ENCODE measurements at regions not wholly inside any gene's neighbourhood (a gene's known extent, or its start where the extent isn't known, plus 50 kb on each side); places are given as distances from the start of the nearest gene placed in this dataset.
A peak's percentile ranks its signal among the peaks of the same experiment; 100 is the strongest.

GRCh38 chr12:125677829-125678228, 612.6 kb downstream of the AACS start:
- Histone ChIP-seq H3K4me1 (replicated peaks in 1 of 4; ENCODE audit: control insufficient read depth in 3 of 4, insufficient read depth in 4 of 4, low read length in 3 of 4) (no peaks in the 10 kb centered on the region), H4K20me1 (replicated peaks in 1 of 2; ENCODE audit: control insufficient read depth in 1 of 2, insufficient read depth in 2 of 2, low read length in 2 of 2) (peaks cover 0 to 11% of the 10 kb centered on the region in 2 experiments), H3K27ac (ENCODE audit: low read depth, low read length) (no peak overlapping the region), H4K91ac (replicated peaks; ENCODE audit: insufficient read length, low read length) (no peak overlapping the region), H3K9ac (replicated peaks in 1 of 4; ENCODE audit: extremely low read depth in 1 of 4, low read depth in 3 of 4, low read length in 3 of 4) (no peak overlapping the region), H3K4me3 (ENCODE audit: extremely low read depth in 1 of 4, insufficient read depth in 2 of 4, low read depth in 3 of 4, low read length in 4 of 4) (no peak overlapping the region), H3K9me3 (ENCODE audit: insufficient read depth in 2 of 2, low read depth in 1 of 2, low read length in 1 of 2) (no peaks in the 10 kb centered on the region), H3K14ac (ENCODE audit: insufficient read length) (no peak overlapping the region), H3K79me1 (ENCODE audit: low read depth, low read length) (no peaks in the 10 kb centered on the region), H3K18ac (ENCODE audit: extremely low read depth, low read length) (no peak overlapping the region), H3K23ac (ENCODE audit: insufficient read length) (no peak overlapping the region), H3K27me3 (replicated peaks in 1 of 4; ENCODE audit: control insufficient read depth in 3 of 4, extremely low read depth in 1 of 4, insufficient read depth in 3 of 4, low read length in 3 of 4) (no peaks in the 10 kb centered on the region; a peak in 1 of 7 replicates), H4K5ac (ENCODE audit: insufficient read length, low read depth, low read length) (no peak overlapping the region), H2BK15ac (ENCODE audit: low read length) (no peak overlapping the region), H2BK5ac (ENCODE audit: low read depth, low read length) (no peak overlapping the region), H3K23me2 (ENCODE audit: low read depth, low read length) (peaks cover 11% of the 10 kb centered on the region; the same call in 1 of the 2 replicates), H2BK20ac (ENCODE audit: low read length) (no peak overlapping the region), H3K56ac (replicated peaks; ENCODE audit: insufficient read length, low read depth, low read length) (no peak overlapping the region), H3K4me2 (ENCODE audit: insufficient read depth in 1 of 2, low read depth in 2 of 2, low read length in 2 of 2) (no peak overlapping the region), H3K4ac (replicated peaks; ENCODE audit: insufficient read length, low read depth, low read length) (no peak overlapping the region), H2BK12ac (ENCODE audit: low read depth, low read length) (no peak overlapping the region), H3K79me2 (ENCODE audit: control insufficient read depth in 1 of 2, insufficient read depth in 2 of 2, low read length in 2 of 2) (no peaks in the 10 kb centered on the region), H2AFZ (ENCODE audit: low read length) (no peak overlapping the region), H3K36me3 (ENCODE audit: control insufficient read depth in 2 of 4, insufficient read depth in 4 of 4, low read length in 3 of 4) (no peaks in the 10 kb centered on the region), H2BK120ac (replicated peaks; ENCODE audit: low read depth, low read length) (no peak overlapping the region), H2AK5ac (ENCODE audit: low read depth, low read length) (peak overlapping the region; percentile 85; the same call in 1 of the 2 replicates), H4K8ac (ENCODE audit: extremely low read depth, insufficient read depth, low read length) (no peak overlapping the region)
- DNase-seq (ENCODE audit: low read depth in 1 of 2, low spot score in 2 of 2) (no peak), FAIRE-seq (no peak)
- POLR2A ChIA-PET (ENCODE audit: partially characterized antibody), result interaction anchor here (2.1 kb wide), 1 partner anchor 17 kb away, joined by 4 read pairs; no protein-coding TSS in a partner anchor
- WGBS, 2 experiments (ENCODE audit: extremely low coverage in 1 of 2, insufficient coverage in 1 of 2, insufficient read length in 1 of 2, insufficient replicate concordance in 2 of 2, low coverage in 1 of 2, low lambda C conversion rate in 2 of 2, missing lambda C conversion rate in 1 of 2), result 90 to 100% methylated on average over 4 of the region's 4 CpGs
- CTCF ChIA-PET (ENCODE audit: partially characterized antibody), result interaction anchor here (1.5 to 1.9 kb wide), 3 partner anchors 9 to 129 kb away, joined by 3 to 4 read pairs (median 4); no protein-coding TSS in a partner anchor
- TF ChIP-seq NRF1 (IDR thresholded peaks at IDR 0.05; ENCODE audit: low read depth, low read length) (no peak), SUZ12 (IDR thresholded peaks at IDR 0.05; ENCODE audit: low read length) (no peak), MAX (IDR thresholded peaks at IDR 0.05) (no peak), NANOG (IDR thresholded peaks at IDR 0.05; ENCODE audit: insufficient read depth, low read depth, low read length, poor library complexity, severe bottlenecking) (no peak), ASH2L (IDR thresholded peaks at IDR 0.05; ENCODE audit: low read length) (no peak), BACH1 (IDR thresholded peaks at IDR 0.05; ENCODE audit: low read length) (no peak), GABPA (IDR thresholded peaks at IDR 0.05; ENCODE audit: borderline replicate concordance, insufficient read depth, low read length) (no peak), RXRA (IDR thresholded peaks at IDR 0.05; ENCODE audit: insufficient read depth, low read depth, low read length) (no peak), HDAC2 (IDR thresholded peaks at IDR 0.05; ENCODE audit: borderline replicate concordance in 1 of 2, low read depth in 2 of 2, low read length in 2 of 2) (no peak), ZNF274 (IDR thresholded peaks at IDR 0.05; ENCODE audit: borderline replicate concordance, extremely low read depth, low read length) (no peak), TCF12 (IDR thresholded peaks at IDR 0.05; ENCODE audit: low read depth, low read length) (no peak), SIRT6 (IDR thresholded peaks at IDR 0.05; ENCODE audit: low read length) (no peak), KDM1A (IDR thresholded peaks at IDR 0.05; ENCODE audit: borderline replicate concordance, low read length) (no peak), CREB1 (IDR thresholded peaks at IDR 0.05) (no peak), CEBPB (IDR thresholded peaks at IDR 0.05; ENCODE audit: low read depth, low read length) (no peak), SP4 (IDR thresholded peaks at IDR 0.05; ENCODE audit: low read length) (no peak)
